ENCODE measurements at regions not wholly inside any gene's neighbourhood (a gene's known extent, or its start where the extent isn't known, plus 50 kb on each side); places are given as distances from the start of the nearest gene placed in this dataset.

DNA sequence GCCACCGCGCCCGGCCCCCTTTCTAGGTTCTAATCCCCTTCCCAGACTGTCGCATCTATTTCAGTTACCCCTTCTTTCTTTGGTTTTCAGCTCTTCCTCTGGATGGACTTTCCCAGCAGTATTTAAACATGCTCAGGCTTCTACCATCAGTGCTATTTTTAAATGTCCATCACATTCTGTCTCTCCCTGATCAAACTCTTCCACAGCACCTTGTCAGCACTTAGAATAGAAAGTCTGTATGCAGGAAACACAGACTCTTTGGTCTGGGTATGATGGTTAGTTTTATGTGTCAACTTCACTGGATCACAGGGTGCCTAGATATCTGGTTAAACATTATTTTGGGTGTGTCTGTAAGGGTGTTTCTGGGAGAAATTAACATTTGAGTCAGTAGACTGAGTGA, 297.8 kb upstream of the ECI2 start:
- intact Hi-C loops (cut with micrococcal nuclease), result no loop called here
- no peak for FAIRE-seq

More for the DNA sequence above, 297.8 kb upstream of the ECI2 start:
- no peak for TF ChIP-seq JUN (IDR thresholded peaks at IDR 0.05; ENCODE audit: borderline replicate concordance, insufficient read depth, insufficient read length, low read depth)
- TF ChIP-seq CTCF (IDR thresholded peaks at IDR 0.05; ENCODE audit: extremely low read depth in 1 of 2, insufficient read depth in 1 of 2, low read depth in 1 of 2, low read length in 2 of 2), result no peak
- TF ChIP-seq POLR2A (IDR thresholded peaks at IDR 0.05; ENCODE audit: low read depth, low read length), result no peak
- no peak for TF ChIP-seq GATA2 (IDR thresholded peaks at IDR 0.05; ENCODE audit: insufficient read depth, insufficient read length, low read depth, low read length)
- TF ChIP-seq, protein P1, sequence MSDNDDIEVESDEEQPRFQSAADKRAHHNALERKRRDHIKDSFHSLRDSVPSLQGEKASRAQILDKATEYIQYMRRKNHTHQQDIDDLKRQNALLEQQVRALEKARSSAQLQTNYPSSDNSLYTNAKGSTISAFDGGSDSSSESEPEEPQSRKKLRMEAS (IDR thresholded peaks at IDR 0.05; ENCODE audit: insufficient read depth, insufficient read length), result no peak
- no peak for DNase-seq (ENCODE audit: low read depth, low spot score)
- H3K9me3 ChIP-seq (replicated peaks; ENCODE audit: control insufficient read depth, insufficient read depth, low read length), result no peaks in the 10 kb centered on the region
- H3K4me3 ChIP-seq (replicated peaks in 1 of 3; ENCODE audit: insufficient read depth in 1 of 3, low read depth in 1 of 3, low read length in 3 of 3), result no peak overlapping the region
- BruUV-seq (replicated peaks), result no TSS peak
- no peaks in the 10 kb centered on the region for H3K4me1 ChIP-seq (ENCODE audit: control insufficient read depth, extremely low read depth, insufficient read depth, low read length)
- H4K20me1 ChIP-seq (replicated peaks; ENCODE audit: control insufficient read depth, extremely low read depth, insufficient read depth, low read length), result no peaks in the 10 kb centered on the region
- dilution Hi-C loops (cut with MboI; ENCODE audit: extremely low pct_ligation_motif_present, low sequenced_read_pairs), result no loop called here
- ChIA-PET POLR2A (no interaction called here), CTCF (interaction anchor here (1.5 kb wide), 1 partner anchor 9 kb away, joined by 5 read pairs; no protein-coding TSS in a partner anchor)
- H3K9ac ChIP-seq (replicated peaks; ENCODE audit: extremely low read depth, insufficient read depth, low read length), result no peak overlapping the region
- no peaks in the 10 kb centered on the region for H3K79me2 ChIP-seq (ENCODE audit: control insufficient read depth, insufficient read depth, low read length)
- no peak overlapping the region for H3K4me2 ChIP-seq (ENCODE audit: insufficient read depth, low read length)
- H3K27me3 ChIP-seq (ENCODE audit: control insufficient read depth in 2 of 2, insufficient read depth in 2 of 2, low read length in 2 of 2), result no peaks in the 10 kb centered on the region
- H3K36me3 ChIP-seq (ENCODE audit: control insufficient read depth in 2 of 2, extremely low read depth in 1 of 2, insufficient read depth in 2 of 2, low read length in 2 of 2), result no peaks in the 10 kb centered on the region
- H3K9me1 ChIP-seq (replicated peaks; ENCODE audit: control insufficient read depth, extremely low read depth, insufficient read depth, low read length), result no peaks in the 10 kb centered on the region
- H2AFZ ChIP-seq (ENCODE audit: low read depth, low read length), result no peak overlapping the region
- H3K27ac ChIP-seq (ENCODE audit: insufficient read depth, low read depth, low read length), result no peak overlapping the region
